ENCODE measurements at regions not wholly inside any gene's neighbourhood (a gene's known extent, or its start where the extent isn't known, plus 50 kb on each side); places are given as distances from the start of the nearest gene placed in this dataset.

DNA sequence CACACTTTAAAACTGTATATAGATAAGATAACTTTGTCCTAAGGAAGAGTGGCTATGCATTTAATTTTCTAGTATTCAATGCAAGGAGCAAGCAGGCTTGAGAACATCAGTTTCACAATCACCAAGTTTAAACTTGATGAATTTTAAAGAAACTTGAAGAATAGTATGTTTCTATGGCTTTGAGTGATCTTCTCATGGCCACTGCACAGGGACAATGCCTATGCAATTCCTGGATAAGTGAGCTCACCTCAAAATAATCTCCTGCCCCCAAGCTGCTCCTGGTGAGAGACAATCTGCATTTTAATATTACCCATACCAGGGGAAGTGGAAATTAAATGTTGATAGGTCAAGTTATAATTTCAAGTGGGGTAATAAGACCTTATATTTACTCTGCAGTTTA is 376.6 kb upstream of the CBLB start:
- Histone ChIP-seq H3K27ac (replicated peaks) (no peak overlapping the region), H3K27me3 (ENCODE audit: insufficient read depth, poor library complexity, severe bottlenecking) (no peaks in the 10 kb centered on the region), H3K4me3 (replicated peaks; ENCODE audit: insufficient read depth, low read length) (no peak overlapping the region)
- DNase-seq (ENCODE audit: low read depth in 1 of 2, low spot score in 1 of 2) = no peak
- no peak for TF ChIP-seq POLR2AphosphoS5 (IDR thresholded peaks at IDR 0.05; ENCODE audit: low read depth)

DNA sequence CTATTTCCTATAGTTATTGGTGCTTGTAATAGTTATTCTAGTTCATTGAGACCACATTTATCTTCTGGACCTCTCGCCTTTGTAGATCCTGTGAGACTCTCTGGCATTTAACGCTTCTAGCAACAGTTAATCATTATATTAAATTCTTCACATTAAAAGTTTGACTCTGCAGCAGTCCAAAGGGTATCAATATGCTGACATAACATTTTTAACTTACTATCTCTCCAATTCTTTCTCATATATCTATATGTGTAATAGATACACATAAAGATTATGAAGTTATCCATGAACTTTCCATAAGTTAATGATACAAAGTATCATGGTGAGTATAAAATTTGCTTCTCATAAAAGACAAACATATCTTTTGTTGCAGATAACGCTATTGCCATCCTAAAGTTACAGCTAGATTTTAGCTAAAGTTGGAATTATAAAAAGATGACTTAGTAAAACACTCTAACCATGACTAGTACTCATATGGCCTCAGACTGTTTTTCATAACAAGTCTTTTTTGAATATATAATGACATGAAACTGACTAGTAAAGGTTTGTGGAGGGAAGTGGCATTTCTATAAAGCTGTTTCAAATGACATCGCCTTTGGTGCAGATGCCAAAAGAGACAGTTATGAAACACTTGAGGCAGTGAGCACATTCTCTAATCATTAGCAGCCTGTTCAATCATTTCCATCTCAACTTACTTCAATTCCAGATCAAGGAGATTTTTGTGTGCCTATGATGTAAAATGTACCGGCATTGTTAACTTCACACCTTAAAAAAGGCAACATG is 379.3 kb upstream of the CBLB start:
- Histone ChIP-seq H3K4me3 (replicated peaks; ENCODE audit: insufficient read depth, low read length) (no peak overlapping the region), H3K27me3 (ENCODE audit: insufficient read depth, poor library complexity, severe bottlenecking) (no peaks in the 10 kb centered on the region), H3K27ac (replicated peaks) (no peak overlapping the region)
- TF ChIP-seq SPI1 (IDR thresholded peaks at IDR 0.05; ENCODE audit: borderline replicate concordance, low read depth) = no peak
- TF ChIP-seq, protein P1, sequence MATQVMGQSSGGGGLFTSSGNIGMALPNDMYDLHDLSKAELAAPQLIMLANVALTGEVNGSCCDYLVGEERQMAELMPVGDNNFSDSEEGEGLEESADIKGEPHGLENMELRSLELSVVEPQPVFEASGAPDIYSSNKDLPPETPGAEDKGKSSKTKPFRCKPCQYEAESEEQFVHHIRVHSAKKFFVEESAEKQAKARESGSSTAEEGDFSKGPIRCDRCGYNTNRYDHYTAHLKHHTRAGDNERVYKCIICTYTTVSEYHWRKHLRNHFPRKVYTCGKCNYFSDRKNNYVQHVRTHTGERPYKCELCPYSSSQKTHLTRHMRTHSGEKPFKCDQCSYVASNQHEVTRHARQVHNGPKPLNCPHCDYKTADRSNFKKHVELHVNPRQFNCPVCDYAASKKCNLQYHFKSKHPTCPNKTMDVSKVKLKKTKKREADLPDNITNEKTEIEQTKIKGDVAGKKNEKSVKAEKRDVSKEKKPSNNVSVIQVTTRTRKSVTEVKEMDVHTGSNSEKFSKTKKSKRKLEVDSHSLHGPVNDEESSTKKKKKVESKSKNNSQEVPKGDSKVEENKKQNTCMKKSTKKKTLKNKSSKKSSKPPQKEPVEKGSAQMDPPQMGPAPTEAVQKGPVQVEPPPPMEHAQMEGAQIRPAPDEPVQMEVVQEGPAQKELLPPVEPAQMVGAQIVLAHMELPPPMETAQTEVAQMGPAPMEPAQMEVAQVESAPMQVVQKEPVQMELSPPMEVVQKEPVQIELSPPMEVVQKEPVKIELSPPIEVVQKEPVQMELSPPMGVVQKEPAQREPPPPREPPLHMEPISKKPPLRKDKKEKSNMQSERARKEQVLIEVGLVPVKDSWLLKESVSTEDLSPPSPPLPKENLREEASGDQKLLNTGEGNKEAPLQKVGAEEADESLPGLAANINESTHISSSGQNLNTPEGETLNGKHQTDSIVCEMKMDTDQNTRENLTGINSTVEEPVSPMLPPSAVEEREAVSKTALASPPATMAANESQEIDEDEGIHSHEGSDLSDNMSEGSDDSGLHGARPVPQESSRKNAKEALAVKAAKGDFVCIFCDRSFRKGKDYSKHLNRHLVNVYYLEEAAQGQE (IDR thresholded peaks at IDR 0.05; ENCODE audit: insufficient replicate concordance, low read depth) = no peak
- no peak for TF ChIP-seq POLR2AphosphoS5 (IDR thresholded peaks at IDR 0.05; ENCODE audit: low read depth)
- no peak for TF ChIP-seq GABPA (IDR thresholded peaks at IDR 0.05; ENCODE audit: low read depth)
- TF ChIP-seq, protein P2, sequence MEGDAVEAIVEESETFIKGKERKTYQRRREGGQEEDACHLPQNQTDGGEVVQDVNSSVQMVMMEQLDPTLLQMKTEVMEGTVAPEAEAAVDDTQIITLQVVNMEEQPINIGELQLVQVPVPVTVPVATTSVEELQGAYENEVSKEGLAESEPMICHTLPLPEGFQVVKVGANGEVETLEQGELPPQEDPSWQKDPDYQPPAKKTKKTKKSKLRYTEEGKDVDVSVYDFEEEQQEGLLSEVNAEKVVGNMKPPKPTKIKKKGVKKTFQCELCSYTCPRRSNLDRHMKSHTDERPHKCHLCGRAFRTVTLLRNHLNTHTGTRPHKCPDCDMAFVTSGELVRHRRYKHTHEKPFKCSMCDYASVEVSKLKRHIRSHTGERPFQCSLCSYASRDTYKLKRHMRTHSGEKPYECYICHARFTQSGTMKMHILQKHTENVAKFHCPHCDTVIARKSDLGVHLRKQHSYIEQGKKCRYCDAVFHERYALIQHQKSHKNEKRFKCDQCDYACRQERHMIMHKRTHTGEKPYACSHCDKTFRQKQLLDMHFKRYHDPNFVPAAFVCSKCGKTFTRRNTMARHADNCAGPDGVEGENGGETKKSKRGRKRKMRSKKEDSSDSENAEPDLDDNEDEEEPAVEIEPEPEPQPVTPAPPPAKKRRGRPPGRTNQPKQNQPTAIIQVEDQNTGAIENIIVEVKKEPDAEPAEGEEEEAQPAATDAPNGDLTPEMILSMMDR (IDR thresholded peaks at IDR 0.05; ENCODE audit: insufficient read depth, low read length) = no peak
- no peak for DNase-seq (ENCODE audit: low read depth in 1 of 2, low spot score in 1 of 2)

DNA sequence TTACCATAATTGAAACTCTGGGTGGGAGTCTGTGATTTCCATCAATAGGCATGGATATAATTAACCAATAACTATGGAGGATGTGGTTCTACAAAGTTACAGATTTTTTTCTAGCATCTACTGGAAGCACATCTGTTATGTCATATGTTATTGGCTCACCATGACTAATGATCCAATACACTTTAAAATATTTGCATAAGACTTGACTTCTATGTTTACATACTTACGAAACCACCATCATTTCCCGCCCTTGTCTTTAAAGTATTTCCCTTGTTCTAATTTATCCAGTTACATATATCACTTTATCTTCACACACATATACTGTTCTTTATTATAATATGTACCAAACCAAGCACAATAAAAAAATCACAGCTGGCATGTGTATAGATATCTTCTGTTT is 380.3 kb upstream of the CBLB start:
- H3K4me3 ChIP-seq (replicated peaks; ENCODE audit: insufficient read depth, low read length) = no peak overlapping the region
- no peak for TF ChIP-seq SPI1 (IDR thresholded peaks at IDR 0.05; ENCODE audit: borderline replicate concordance, low read depth)
- TF ChIP-seq, protein P2 (IDR thresholded peaks at IDR 0.05; ENCODE audit: insufficient read depth, low read length) = no peak
- TF ChIP-seq, protein P1 (IDR thresholded peaks at IDR 0.05; ENCODE audit: insufficient replicate concordance, low read depth) = no peak
- TF ChIP-seq POLR2AphosphoS5 (IDR thresholded peaks at IDR 0.05; ENCODE audit: low read depth) = no peak
- no peak for TF ChIP-seq GABPA (IDR thresholded peaks at IDR 0.05; ENCODE audit: low read depth)
- H3K27ac ChIP-seq (replicated peaks) = no peak overlapping the region
- H3K27me3 ChIP-seq (ENCODE audit: insufficient read depth, poor library complexity, severe bottlenecking) = no peaks in the 10 kb centered on the region
- DNase-seq (ENCODE audit: low read depth in 1 of 2, low spot score in 1 of 2) = no peak

DNA sequence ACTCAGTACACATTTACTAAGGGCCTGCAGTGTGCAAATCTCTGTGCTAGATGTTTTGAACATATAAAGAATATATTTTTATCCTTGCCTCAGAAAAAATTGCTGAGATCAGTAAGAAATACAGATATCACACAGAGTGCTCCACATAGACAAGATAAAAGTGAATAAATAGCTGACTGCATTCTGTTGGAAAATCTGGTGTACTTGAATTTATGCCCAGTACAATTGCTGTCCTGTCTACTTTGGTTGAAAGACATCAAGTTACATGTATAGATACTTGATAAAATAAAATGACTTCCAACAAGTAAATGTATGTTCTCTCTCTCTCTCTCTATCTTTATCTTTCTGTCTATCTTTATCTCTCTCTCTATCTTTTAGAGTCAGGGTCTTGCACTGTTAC is 381.2 kb upstream of the CBLB start:
- TF ChIP-seq POLR2AphosphoS5 (IDR thresholded peaks at IDR 0.05; ENCODE audit: low read depth) (no peak), SPI1 (IDR thresholded peaks at IDR 0.05; ENCODE audit: borderline replicate concordance, low read depth) (no peak), GABPA (IDR thresholded peaks at IDR 0.05; ENCODE audit: low read depth) (no peak)
- TF ChIP-seq, protein P1 (IDR thresholded peaks at IDR 0.05; ENCODE audit: insufficient replicate concordance, low read depth) = no peak
- TF ChIP-seq, protein P2 (IDR thresholded peaks at IDR 0.05; ENCODE audit: insufficient read depth, low read length) = no peak
- Histone ChIP-seq H3K27ac (replicated peaks) (no peak overlapping the region), H3K4me3 (replicated peaks; ENCODE audit: insufficient read depth, low read length) (no peak overlapping the region), H3K27me3 (ENCODE audit: insufficient read depth, poor library complexity, severe bottlenecking) (no peaks in the 10 kb centered on the region)
- DNase-seq (ENCODE audit: low read depth in 1 of 2, low spot score in 1 of 2) = no peak

Data from HL-60 (cell line).